H1 (cell line): ENCODE measurements at regions not wholly inside any gene's neighbourhood (a gene's known extent, or its start where the extent isn't known, plus 50 kb on each side); places are given as distances from the start of the nearest gene placed in this dataset.

ENCODE experiments used
- ATF3 ChIP-seq: IDR thresholded peaks from 2 replicates; pipeline ENCODE4 v1.6.1; 2011; ENCODE audit warnings: low read depth, mild to moderate bottlenecking, low read length; ENCODE audit not compliant: insufficient read depth
- CTCF ChIP-seq, 3 experiments: IDR thresholded peaks; 1 replicate in 2 of 3; 2 replicates in 1 of 3; pipeline versions ENCODE4 v1.5.1 to v1.6.1; 2011; ENCODE audit warnings: low read length in 3 of 3, mild to moderate bottlenecking in 3 of 3, inconsistent platforms in 2 of 3, low read depth in 1 of 3, moderate library complexity in 1 of 3; ENCODE audit not compliant: insufficient read depth in 1 of 3; ENCODE audit errors: control extremely low read depth in 1 of 3
- HDAC2 ChIP-seq, 2 experiments: fragments of 300-600 bp in 1 of 2; sonication (generic) in 1 of 2; IDR thresholded peaks; 2 replicates each; pipeline ENCODE4 v1.6.1; 2011 to 2012; ENCODE audit warnings: low read depth in 2 of 2, low read length in 2 of 2, mild to moderate bottlenecking in 2 of 2, moderate library complexity in 2 of 2, borderline replicate concordance in 1 of 2, inconsistent platforms in 1 of 2
- MAFK ChIP-seq: IDR thresholded peaks from 2 replicates; pipeline ENCODE4 v1.6.1; 2012; ENCODE audit warnings: low read depth, mild to moderate bottlenecking, improper control_type of control experiment, low read length
- MAX ChIP-seq: IDR thresholded peaks from 2 replicates; pipeline ENCODE4 v1.6.1; 2012; ENCODE audit warnings: inconsistent platforms
- POLR2A ChIP-seq, 2 experiments: IDR thresholded peaks; 1 replicate in 1 of 2; 2 replicates in 1 of 2; pipeline ENCODE4 v1.6.1; 2011; ENCODE audit warnings: low read depth in 2 of 2, low read length in 2 of 2, mild to moderate bottlenecking in 2 of 2; ENCODE audit errors: control extremely low read depth in 1 of 2
- POLR2AphosphoS5 ChIP-seq: IDR thresholded peaks from 2 replicates; pipeline ENCODE4 v1.6.1; 2011; ENCODE audit warnings: low read depth, low read length
- POU5F1 ChIP-seq: IDR thresholded peaks from 2 replicates; pipeline ENCODE4 v1.6.1; 2011; ENCODE audit warnings: low read depth, mild to moderate bottlenecking, low read length, moderate library complexity
- RNF2 ChIP-seq: fragments of 200-900, 300-1000 bp; sonication (generic); IDR thresholded peaks from 2 replicates; pipeline ENCODE4 v1.7.1; 2016; ENCODE audit warnings: borderline replicate concordance, low read depth, mild to moderate bottlenecking, antibody characterized with exemption, low read length; ENCODE audit not compliant: poor library complexity, severe bottlenecking; ENCODE audit errors: missing control alignments

- no peak for TF ChIP-seq CTCF (IDR thresholded peaks at IDR 0.05; ENCODE audit: control extremely low read depth in 1 of 3, insufficient read depth in 1 of 3, low read depth in 1 of 3, low read length in 3 of 3)
- no peak for TF ChIP-seq POU5F1
- TF ChIP-seq POLR2A (IDR thresholded peaks at IDR 0.05; ENCODE audit: control extremely low read depth in 1 of 2, low read depth in 2 of 2, low read length in 2 of 2): no peak
- TF ChIP-seq ATF3: no peak
- TF ChIP-seq MAX: no peak
- no peak for TF ChIP-seq MAFK
- TF ChIP-seq HDAC2 (IDR thresholded peaks at IDR 0.05; ENCODE audit: borderline replicate concordance in 1 of 2, low read depth in 2 of 2, low read length in 2 of 2): no peak
- TF ChIP-seq POLR2AphosphoS5: no peak
- no peak for TF ChIP-seq RNF2
These were observed 1476.7 kb upstream of the CDH8 start for GRCh38 chr16:63512910-63513309.
